Stimulated activated CD8-positive, alpha-beta memory T cell treated with anti-CD3 and anti-CD28 coated beads, Interleukin-15, amount 100 ng/mL, for 48 hours (primary cell): ENCODE measurements at regions not wholly inside any gene's neighbourhood (a gene's known extent, or its start where the extent isn't known, plus 50 kb on each side); places are given as distances from the start of the nearest gene placed in this dataset.

Experiments used
- DNase-seq, 2 donors: peaks; one replicate each; pipeline ENCODE4 v3.0.0-alpha.2; 2020; ENCODE audit warnings: low read depth in 2 of 2

DNA sequence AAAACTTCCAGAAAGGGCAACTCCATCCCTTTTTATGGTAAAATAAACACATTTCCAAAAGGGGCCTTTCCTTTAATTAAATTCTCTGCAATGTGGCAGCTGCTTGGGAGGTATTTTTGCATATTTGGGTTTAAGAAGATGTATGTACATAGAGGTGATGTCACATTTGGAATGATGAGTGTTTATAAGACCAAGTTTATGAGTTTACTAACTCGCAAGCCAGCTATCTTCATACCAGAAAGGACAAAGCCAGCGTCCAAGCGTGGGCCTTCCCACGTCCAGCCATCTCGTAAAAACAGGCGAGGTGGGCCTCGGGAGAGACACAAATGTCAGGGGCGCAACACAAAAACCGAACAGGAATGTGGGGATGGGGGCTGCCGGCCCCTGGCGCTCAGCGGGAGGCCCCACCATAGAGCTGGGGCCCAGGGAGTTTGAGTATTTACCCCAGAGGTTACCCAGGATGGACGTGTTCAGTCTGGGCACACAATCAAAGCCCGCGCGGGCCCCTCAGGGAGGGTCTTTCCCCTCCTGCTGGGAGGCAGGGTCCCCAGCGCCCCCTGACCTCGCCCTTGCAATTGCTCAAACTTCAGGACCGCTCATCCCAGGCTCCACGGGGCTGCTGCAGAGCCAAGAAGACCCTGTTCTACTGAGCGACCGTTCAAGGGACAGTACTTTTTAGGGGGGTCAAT lies 137.3 kb downstream of the TWIST2 start:
- no peak for DNase-seq

DNA sequence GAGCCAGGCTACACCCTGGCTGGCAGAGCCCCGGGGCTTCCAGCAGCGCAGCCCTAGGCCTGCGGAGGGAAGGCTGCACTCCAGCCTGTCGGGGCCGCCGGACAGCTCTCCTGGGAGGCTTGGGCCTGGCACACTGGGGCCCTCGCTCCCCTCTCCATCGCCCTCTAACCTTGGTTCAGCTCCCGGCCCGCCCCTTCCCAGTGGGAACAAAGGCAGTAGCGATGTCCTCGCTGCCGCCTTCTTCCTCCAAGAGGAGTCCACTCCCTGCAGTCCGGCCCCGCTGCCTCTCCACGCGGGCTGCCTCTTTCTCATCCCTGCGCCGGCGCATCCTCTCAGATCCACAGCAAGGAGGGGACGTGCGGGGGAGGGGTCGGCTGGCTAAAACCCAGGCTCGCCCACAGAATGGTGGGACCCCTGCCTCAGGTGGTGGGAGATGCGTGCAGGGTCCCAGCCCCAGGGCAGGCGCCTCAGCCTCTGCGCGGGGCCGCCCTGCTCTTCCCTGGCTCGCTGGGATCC lies 138.1 kb downstream of the TWIST2 start:
- no peak for DNase-seq

DNA sequence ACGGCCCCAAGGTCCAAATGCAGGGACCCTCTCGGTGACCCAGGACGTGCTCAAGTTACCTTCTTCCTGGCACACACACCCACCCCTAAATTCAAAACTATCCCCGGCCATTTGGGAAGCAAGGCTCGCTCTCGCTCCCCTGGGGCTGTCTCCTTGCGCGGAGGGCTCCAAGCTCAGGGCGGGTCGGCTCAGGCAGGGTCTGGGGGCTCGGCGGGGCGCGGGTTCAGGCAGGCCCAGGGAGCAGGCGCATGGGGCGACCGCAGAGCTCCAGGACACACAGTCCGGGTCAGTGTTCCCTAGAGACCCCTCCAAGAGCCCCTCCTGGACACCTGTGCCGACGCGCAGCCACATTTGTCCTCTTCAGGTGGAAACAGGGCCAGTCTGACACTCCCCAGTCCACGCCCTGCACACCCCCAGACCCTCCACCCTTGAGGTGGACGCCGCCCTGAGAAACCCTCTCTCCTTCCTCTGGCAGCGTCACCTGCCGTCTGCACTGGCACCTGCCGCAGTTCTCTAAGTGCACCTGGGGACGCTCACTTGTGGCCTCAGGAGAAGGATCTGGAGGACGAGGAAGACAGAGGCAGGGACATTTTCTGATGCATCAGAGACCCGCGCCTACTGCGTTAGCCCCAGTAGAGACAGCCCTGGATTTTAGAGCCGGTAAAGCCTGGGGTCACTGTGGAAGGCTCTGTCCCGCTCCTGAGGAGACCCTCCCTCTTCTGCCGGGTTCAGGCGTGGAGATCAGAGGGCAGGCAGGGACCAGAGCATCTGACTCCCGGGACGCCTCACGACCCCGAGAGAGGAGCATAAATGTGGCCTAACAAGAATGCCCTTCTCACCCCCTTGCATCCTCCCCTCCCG lies 138.8 kb downstream of the TWIST2 start:
- DNase-seq: no peak

DNA sequence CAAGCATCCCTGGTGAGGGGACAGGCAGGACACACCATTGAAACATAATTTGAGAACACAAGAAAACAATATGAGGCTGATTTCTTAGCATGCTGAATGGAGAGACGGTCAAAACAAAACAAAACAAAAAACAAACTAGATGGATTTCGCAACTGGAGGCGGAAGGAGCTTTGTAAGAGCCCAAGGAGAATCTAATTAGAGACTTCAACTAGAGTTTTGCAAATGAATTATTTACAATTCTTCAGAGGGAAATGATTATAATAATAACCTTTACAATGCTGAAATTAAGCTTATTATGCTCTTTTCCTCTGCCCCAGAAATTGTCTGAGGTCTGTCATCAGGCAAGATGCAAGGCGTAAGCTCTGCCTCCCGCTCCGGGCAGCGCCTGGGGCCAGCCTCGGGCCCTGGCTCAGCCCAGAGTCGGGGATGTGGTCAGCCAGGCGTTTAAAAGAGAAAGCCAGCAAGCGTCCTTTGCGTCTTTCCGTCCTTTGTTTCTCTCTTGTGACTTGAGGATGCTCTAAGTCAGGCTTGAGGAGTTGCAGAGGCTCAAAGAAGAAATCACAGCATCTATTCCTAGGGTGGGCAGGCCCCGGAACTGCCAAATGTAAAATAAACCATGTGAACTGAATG lies 139.6 kb downstream of the TWIST2 start:
- no peak for DNase-seq

DNA sequence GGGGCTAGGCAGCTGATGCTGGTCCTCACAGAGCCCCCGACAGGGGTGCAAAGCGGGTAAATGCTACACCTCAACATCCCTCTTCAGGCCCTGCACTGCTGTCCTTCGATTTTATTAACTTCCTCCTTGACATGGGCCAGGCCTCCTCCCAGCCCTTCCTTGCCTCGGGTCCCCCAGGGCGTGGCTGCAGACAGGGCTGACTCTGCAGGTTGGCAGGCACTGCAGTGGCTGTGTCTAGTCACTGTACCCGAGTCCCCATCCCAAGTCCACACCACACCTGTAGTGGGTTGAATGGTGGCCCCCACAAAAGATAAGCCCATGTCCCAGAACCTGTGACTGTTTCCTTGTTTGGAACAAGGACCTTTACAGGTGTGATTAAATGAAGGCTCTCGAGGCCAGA lies 140.2 kb downstream of the TWIST2 start:
- DNase-seq: no peak

DNA sequence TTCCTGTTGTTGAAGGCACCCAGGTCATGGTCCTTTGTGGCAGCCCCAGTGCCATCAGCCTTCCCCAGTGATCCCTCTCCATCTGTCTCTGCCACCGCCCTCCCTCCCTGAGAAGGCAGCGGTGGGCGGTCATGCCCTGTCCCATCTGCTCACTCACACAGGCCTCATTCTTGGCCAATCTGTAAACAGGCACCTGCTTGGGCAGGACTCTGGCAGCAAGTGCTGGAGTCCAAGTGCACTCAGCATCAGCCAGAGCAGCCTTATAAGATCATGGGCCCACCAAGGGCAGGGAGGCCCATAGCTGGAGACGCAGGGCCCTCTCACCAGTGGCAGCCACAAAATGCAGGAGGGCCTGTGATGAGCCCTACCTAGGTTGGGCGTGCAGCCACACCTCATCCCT lies 140.9 kb downstream of the TWIST2 start:
- no peak for DNase-seq

DNA sequence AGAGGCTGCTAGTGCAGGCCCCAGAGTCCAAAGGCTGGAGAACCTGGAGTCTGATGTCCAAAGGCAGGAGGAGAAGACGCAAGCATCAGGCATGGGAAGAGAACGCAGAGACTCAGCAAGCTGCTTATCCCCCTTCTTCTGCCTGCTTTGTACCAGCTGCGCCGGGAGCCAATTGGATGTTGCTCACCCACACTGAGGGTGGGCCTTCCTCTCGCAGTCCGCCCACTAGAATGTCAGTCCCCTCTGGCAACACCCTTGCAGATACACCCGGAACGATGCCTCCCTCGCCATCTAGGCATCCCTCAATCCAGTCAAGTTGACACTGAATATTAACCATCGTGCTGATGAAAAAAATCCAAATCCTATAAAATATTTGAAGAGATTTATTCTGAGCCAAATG lies 141.6 kb downstream of the TWIST2 start:
- no peak for DNase-seq

DNA sequence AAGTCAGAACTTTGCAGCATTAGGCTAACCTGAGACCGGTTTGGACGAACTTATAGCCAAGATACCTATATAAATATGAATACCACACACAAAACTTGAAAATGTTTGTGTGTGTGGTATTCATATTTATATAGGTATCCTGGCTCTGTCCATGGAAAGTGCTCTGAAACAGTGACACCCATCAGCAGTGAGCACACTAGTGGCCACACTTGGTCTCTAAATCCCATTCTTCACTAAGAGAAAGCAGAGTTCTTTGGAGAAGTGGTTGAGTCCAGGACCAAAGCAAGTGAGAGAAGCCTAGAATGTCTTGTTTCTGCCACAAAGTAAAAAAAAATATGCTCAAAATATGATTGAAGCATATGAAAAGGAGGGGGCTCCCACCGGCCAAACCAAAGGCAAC lies 146.5 kb downstream of the TWIST2 start:
- no peak for DNase-seq

DNA sequence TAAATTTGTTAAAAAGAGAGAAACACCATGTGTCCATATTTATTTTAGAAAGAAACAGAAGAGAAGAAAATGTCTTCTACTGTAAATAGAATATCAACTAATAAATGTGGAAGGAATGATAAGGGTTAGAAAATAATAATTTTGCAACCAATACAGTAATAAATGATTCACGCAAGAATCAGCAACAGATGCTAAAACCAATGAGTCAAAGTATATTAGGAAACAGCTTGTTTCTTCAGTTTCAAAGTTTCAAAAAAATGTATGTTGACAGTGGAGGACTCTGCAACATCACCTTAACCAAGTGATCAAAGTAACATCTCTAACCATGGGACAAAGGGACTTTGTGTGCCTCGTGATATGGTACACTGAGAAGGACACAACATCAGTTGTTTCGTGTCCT lies 147.0 kb downstream of the TWIST2 start:
- DNase-seq: no peak

DNA sequence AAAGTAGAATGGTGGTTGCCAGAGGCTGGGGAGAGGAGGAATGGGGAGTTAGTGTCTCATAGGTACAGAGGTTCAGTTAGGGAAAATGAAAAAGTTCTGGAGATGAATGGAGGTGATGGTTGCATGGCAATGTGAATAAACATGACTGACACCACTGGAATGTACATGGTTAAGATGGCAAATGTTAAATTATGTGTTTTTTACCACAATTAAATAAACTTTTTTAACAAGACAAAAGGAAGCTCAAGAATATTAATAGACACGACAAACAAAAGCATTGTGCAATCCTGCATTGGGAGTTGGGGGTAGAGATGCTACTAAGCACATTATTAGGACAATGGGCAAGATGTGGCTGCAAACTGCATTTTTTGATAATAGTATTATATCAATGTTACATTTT lies 147.7 kb downstream of the TWIST2 start:
- DNase-seq: no peak

DNA sequence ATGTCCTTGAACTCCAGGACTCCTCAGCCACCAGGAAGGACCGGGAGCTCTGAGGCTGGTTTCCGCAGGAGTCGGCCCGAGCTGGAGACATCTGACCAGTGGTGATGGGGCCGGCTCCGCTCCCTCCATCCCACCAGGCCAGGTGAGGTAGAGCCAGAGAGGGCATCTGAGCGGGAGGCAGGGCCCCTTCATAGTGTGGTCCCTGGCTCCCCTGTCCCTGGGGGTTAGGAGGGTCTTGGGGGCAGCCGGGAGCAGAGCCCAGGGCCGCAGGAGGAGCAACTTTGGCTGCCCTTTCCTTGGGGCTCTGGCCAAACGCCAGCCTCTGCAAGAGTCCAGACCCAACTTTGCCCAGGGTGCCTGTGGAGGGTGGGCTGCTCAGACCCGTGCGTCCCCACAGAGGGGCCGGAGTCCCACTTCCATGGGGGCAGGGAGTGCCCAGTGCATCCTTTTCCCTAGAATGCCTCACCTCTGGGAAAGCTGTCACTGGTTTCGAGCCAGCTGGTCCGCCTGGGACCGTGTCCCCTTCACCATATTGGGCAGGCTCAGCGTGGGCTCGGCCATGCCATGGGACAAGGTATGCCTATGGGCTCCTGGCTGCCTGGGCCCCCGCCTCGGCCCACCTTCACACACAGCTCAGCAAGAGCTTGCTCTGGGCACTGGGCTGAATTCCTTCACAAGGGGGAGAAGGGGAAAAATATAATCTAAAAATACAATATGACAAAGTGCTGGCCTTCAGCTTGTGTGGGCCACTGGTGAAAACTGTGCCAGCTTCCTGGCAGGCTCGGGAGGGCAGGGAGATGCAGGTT lies 148.6 kb downstream of the TWIST2 start:
- DNase-seq: no peak

DNA sequence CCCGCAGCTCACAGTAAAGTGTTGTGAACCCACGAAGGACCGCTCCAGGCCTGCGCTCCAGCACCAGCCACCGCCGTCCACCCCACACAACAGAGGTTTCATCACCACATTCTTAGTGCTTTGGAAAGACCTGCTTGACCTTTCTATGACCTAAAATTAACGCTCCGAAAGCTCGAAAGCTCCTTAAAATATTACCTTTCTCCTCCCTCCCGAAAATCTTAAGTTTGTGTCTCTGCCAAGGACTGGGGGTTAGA lies 149.2 kb downstream of the TWIST2 start:
- no peak for DNase-seq

DNA sequence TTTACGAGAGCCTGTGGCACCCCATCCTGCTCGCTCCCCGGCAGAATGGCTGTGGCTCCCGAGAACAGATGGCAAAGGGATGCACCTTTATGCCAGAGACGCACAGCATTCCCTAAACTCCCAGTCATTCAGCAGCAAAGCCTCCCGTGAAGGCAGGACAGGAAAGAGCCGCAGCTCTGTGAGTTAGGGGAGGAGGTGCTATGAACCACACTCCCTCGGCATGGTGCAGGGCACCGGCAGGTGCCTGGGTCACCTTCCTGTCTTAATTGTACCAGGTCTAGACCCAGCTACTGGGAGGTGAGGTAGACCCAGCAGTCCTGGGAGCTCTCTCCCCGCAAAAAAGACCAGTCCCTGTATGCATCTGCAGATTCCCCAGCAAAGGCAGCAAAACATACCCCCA lies 149.8 kb downstream of the TWIST2 start:
- DNase-seq: no peak
